ENCODE measurements at regions not wholly inside any gene's neighbourhood (a gene's known extent, or its start where the extent isn't known, plus 50 kb on each side); places are given as distances from the start of the nearest gene placed in this dataset.

- Mint-ChIP-seq H3K27me3 (peaks cover 11% of the 10 kb centered on the region), H3K36me3 (ENCODE audit: low read depth) (no peaks in the 10 kb centered on the region), H3K4me1 (no peaks in the 10 kb centered on the region), H3K9me3 (no peaks in the 10 kb centered on the region), H3K4me3 (no peak overlapping the region), H3K27ac (no peak overlapping the region)
- ATAC-seq (replicated peaks), result no peak
These were observed 347.4 kb downstream of the RPS24 start for GRCh38 chr10:78381107-78381506.

GRCh38 chr10:78382047-78382446 lies 348.4 kb downstream of the RPS24 start:
- no peak overlapping the region for H3K27ac Mint-ChIP-seq
- ATAC-seq (replicated peaks), result no peak
- no peaks in the 10 kb centered on the region for H3K36me3 Mint-ChIP-seq (ENCODE audit: low read depth)
- H3K9me3 Mint-ChIP-seq, result no peaks in the 10 kb centered on the region
- H3K4me3 Mint-ChIP-seq, result no peak overlapping the region
- H3K27me3 Mint-ChIP-seq, result peaks cover 11% of the 10 kb centered on the region
- no peaks in the 10 kb centered on the region for H3K4me1 Mint-ChIP-seq

GRCh38 chr10:78382772-78383171 lies 349.1 kb downstream of the RPS24 start:
- H3K36me3 Mint-ChIP-seq (ENCODE audit: low read depth), result no peaks in the 10 kb centered on the region
- H3K9me3 Mint-ChIP-seq, result no peaks in the 10 kb centered on the region
- no peaks in the 10 kb centered on the region for H3K4me1 Mint-ChIP-seq
- no peak overlapping the region for H3K27ac Mint-ChIP-seq
- no peak overlapping the region for H3K4me3 Mint-ChIP-seq
- H3K27me3 Mint-ChIP-seq, result peaks cover 15% of the 10 kb centered on the region
- no peak for ATAC-seq (replicated peaks)

GRCh38 chr10:78383378-78384048 lies 349.9 kb downstream of the RPS24 start:
- Mint-ChIP-seq H3K9me3 (no peaks in the 10 kb centered on the region), H3K27me3 (peaks cover 20% of the 10 kb centered on the region), H3K4me1 (no peaks in the 10 kb centered on the region), H3K36me3 (ENCODE audit: low read depth) (no peaks in the 10 kb centered on the region), H3K4me3 (no peak overlapping the region), H3K27ac (no peak overlapping the region)
- no peak for ATAC-seq (replicated peaks)

- Mint-ChIP-seq H3K4me3 (no peak overlapping the region), H3K27me3 (peaks cover 20% of the 10 kb centered on the region), H3K36me3 (ENCODE audit: low read depth) (no peaks in the 10 kb centered on the region), H3K9me3 (no peaks in the 10 kb centered on the region), H3K27ac (no peak overlapping the region), H3K4me1 (no peaks in the 10 kb centered on the region)
- ATAC-seq (replicated peaks), result no peak
These were observed 350.4 kb downstream of the RPS24 start for GRCh38 chr10:78384049-78384431.

GRCh38 chr10:78385599-78385998 lies 351.9 kb downstream of the RPS24 start:
- ATAC-seq (replicated peaks), result no peak
- Mint-ChIP-seq H3K36me3 (ENCODE audit: low read depth) (no peaks in the 10 kb centered on the region), H3K27me3 (peaks cover 20% of the 10 kb centered on the region), H3K4me3 (no peak overlapping the region), H3K27ac (no peak overlapping the region), H3K9me3 (no peaks in the 10 kb centered on the region), H3K4me1 (no peaks in the 10 kb centered on the region)

GRCh38 chr10:78386509-78386908 lies 352.8 kb downstream of the RPS24 start:
- H3K9me3 Mint-ChIP-seq, result no peaks in the 10 kb centered on the region
- H3K27me3 Mint-ChIP-seq, result peaks cover 20% of the 10 kb centered on the region
- ATAC-seq (replicated peaks), result no peak
- no peaks in the 10 kb centered on the region for H3K36me3 Mint-ChIP-seq (ENCODE audit: low read depth)
- no peak overlapping the region for H3K27ac Mint-ChIP-seq
- H3K4me1 Mint-ChIP-seq, result no peaks in the 10 kb centered on the region
- H3K4me3 Mint-ChIP-seq, result no peak overlapping the region

- H3K4me1 Mint-ChIP-seq, result no peaks in the 10 kb centered on the region
- no peak overlapping the region for H3K4me3 Mint-ChIP-seq
- H3K9me3 Mint-ChIP-seq, result no peaks in the 10 kb centered on the region
- no peak overlapping the region for H3K27ac Mint-ChIP-seq
- peaks cover 20% of the 10 kb centered on the region for H3K27me3 Mint-ChIP-seq
- ATAC-seq (replicated peaks), result no peak
- H3K36me3 Mint-ChIP-seq (ENCODE audit: low read depth), result no peaks in the 10 kb centered on the region
These were observed 354.8 kb downstream of the RPS24 start for GRCh38 chr10:78388331-78389050.

- Mint-ChIP-seq H3K4me1 (no peaks in the 10 kb centered on the region), H3K27ac (no peak overlapping the region), H3K36me3 (ENCODE audit: low read depth) (no peaks in the 10 kb centered on the region), H3K9me3 (no peaks in the 10 kb centered on the region), H3K27me3 (peaks cover 20% of the 10 kb centered on the region), H3K4me3 (no peak overlapping the region)
- ATAC-seq (replicated peaks), result no peak
These were observed 355.8 kb downstream of the RPS24 start for GRCh38 chr10:78389419-78389818.

GRCh38 chr10:78390051-78390450 lies 356.4 kb downstream of the RPS24 start:
- peaks cover 15% of the 10 kb centered on the region for H3K27me3 Mint-ChIP-seq
- no peaks in the 10 kb centered on the region for H3K9me3 Mint-ChIP-seq
- H3K4me3 Mint-ChIP-seq, result no peak overlapping the region
- H3K36me3 Mint-ChIP-seq (ENCODE audit: low read depth), result no peaks in the 10 kb centered on the region
- no peaks in the 10 kb centered on the region for H3K4me1 Mint-ChIP-seq
- no peak overlapping the region for H3K27ac Mint-ChIP-seq
- ATAC-seq (replicated peaks), result no peak

- Mint-ChIP-seq H3K9me3 (no peaks in the 10 kb centered on the region), H3K4me1 (no peaks in the 10 kb centered on the region), H3K4me3 (no peak overlapping the region), H3K36me3 (ENCODE audit: low read depth) (no peaks in the 10 kb centered on the region), H3K27ac (no peak overlapping the region), H3K27me3 (peaks cover 9% of the 10 kb centered on the region)
- ATAC-seq (replicated peaks), result no peak
These were observed 357.2 kb downstream of the RPS24 start for GRCh38 chr10:78390817-78391216.

- no peak overlapping the region for H3K4me3 Mint-ChIP-seq
- no peak overlapping the region for H3K27ac Mint-ChIP-seq
- no peak for ATAC-seq (replicated peaks)
- H3K9me3 Mint-ChIP-seq, result no peaks in the 10 kb centered on the region
- no peaks in the 10 kb centered on the region for H3K36me3 Mint-ChIP-seq (ENCODE audit: low read depth)
- H3K4me1 Mint-ChIP-seq, result peaks cover 1% of the 10 kb centered on the region
- H3K27me3 Mint-ChIP-seq, result peaks cover 9% of the 10 kb centered on the region
These were observed 357.9 kb downstream of the RPS24 start for GRCh38 chr10:78391585-78391984.

GRCh38 chr10:78392197-78392596 lies 358.5 kb downstream of the RPS24 start:
- Mint-ChIP-seq H3K4me3 (no peak overlapping the region), H3K36me3 (ENCODE audit: low read depth) (no peaks in the 10 kb centered on the region), H3K9me3 (no peaks in the 10 kb centered on the region), H3K27me3 (peaks cover 8% of the 10 kb centered on the region), H3K4me1 (peaks cover 4% of the 10 kb centered on the region), H3K27ac (no peak overlapping the region)
- ATAC-seq (replicated peaks), result no peak

GRCh38 chr10:78393094-78393493 lies 359.4 kb downstream of the RPS24 start:
- H3K9me3 Mint-ChIP-seq, result no peaks in the 10 kb centered on the region
- no peak overlapping the region for H3K4me3 Mint-ChIP-seq
- peaks cover 2% of the 10 kb centered on the region for H3K27me3 Mint-ChIP-seq
- no peak overlapping the region for H3K27ac Mint-ChIP-seq
- H3K4me1 Mint-ChIP-seq, result peaks cover 4% of the 10 kb centered on the region
- ATAC-seq (replicated peaks), result no peak
- no peaks in the 10 kb centered on the region for H3K36me3 Mint-ChIP-seq (ENCODE audit: low read depth)

GRCh38 chr10:78394047-78394446 lies 360.4 kb downstream of the RPS24 start:
- Mint-ChIP-seq H3K27ac (no peak overlapping the region), H3K4me3 (no peak overlapping the region), H3K36me3 (ENCODE audit: low read depth) (no peaks in the 10 kb centered on the region), H3K27me3 (no peaks in the 10 kb centered on the region), H3K4me1 (peaks cover 4% of the 10 kb centered on the region), H3K9me3 (no peaks in the 10 kb centered on the region)
- no peak for ATAC-seq (replicated peaks)

All from activated T-helper 17 cell treated with anti-CD3 and anti-CD28 coated beads, Interleukin-2, amount 50 U/mL, for 72 hours (primary cell).